H1 (cell line): ENCODE measurements at regions not wholly inside any gene's neighbourhood (a gene's known extent, or its start where the extent isn't known, plus 50 kb on each side); places are given as distances from the start of the nearest gene placed in this dataset.

Experiments
- CTCF ChIA-PET: fragments of 300-600 bp; sonication (Branson Sonifier 250); formaldehyde crosslinking; loops from one replicate; lab custom pipeline; 2021; ENCODE audit not compliant: partially characterized antibody; lab: Charles Lee
- POLR2A ChIA-PET: fragments of 300-600 bp; sonication (Branson Sonifier 250); formaldehyde crosslinking; loops from one replicate; lab custom pipeline; 2021; ENCODE audit warnings: inconsistent platforms; ENCODE audit not compliant: partially characterized antibody; lab: Charles Lee
- DNase-seq, 2 experiments: peaks; one replicate each; pipeline versions ENCODE4 v3.0.0 to v3.0.0-alpha.2; 2010 to 2022; ENCODE audit warnings: low spot score in 2 of 2, low read depth in 1 of 2, mixed read lengths in 1 of 2
- FAIRE-seq: peaks from 2 replicates; lab custom pipeline; 2011; peaks lifted over from hg19 to GRCh38; lab: Jason Lieb, UNC
- H2AFZ ChIP-seq: 2 replicates; pipeline ENCODE4 v1.8.1; 2012; ENCODE audit warnings: low read length, inconsistent platforms
- H2AK5ac ChIP-seq: 2 replicates; pipeline ENCODE4 v1.6.1; 2013; ENCODE audit warnings: low read depth, low read length
- H2BK120ac ChIP-seq: replicated peaks from 2 replicates; pipeline ENCODE3; 2013; ENCODE audit warnings: low read depth, low read length, inconsistent platforms
- H2BK12ac ChIP-seq: 2 replicates; pipeline ENCODE4 v1.6.1; 2013; ENCODE audit warnings: low read depth, low read length
- H2BK15ac ChIP-seq: 2 replicates; pipeline ENCODE4 v1.6.1; 2013; ENCODE audit warnings: low read length
- H2BK20ac ChIP-seq: 2 replicates; pipeline ENCODE4 v1.6.1; 2013; ENCODE audit warnings: low read length
- H2BK5ac ChIP-seq: 2 replicates; pipeline ENCODE4 v1.6.1; 2013; ENCODE audit warnings: low read depth, low read length
- H3K14ac ChIP-seq: 2 replicates; pipeline ENCODE4 v1.6.1; 2013; ENCODE audit warnings: inconsistent platforms; ENCODE audit not compliant: insufficient read length
- H3K18ac ChIP-seq: 2 replicates; pipeline ENCODE4 v1.6.1; 2013; ENCODE audit warnings: low read length; ENCODE audit errors: extremely low read depth
- H3K23ac ChIP-seq: 2 replicates; pipeline ENCODE4 v1.6.1; 2013; ENCODE audit warnings: inconsistent platforms; ENCODE audit not compliant: insufficient read length
- H3K23me2 ChIP-seq: 2 replicates; pipeline ENCODE4 v1.6.1; 2013; ENCODE audit warnings: low read depth, low read length
- H3K27ac ChIP-seq: 2 replicates; pipeline ENCODE4 v1.6.1; 2011; ENCODE audit warnings: low read depth, low read length, inconsistent platforms
- H3K27me3 ChIP-seq, 4 experiments: replicated peaks in 1 of 4; 1 replicate in 1 of 4; 2 replicates in 3 of 4; pipeline versions ENCODE4 v1.6.1 to v1.8.1; 2011 to 2013; ENCODE audit warnings: low read length in 3 of 4, mild to moderate bottlenecking in 3 of 4, inconsistent platforms in 2 of 4, mixed read lengths in 2 of 4, moderate library complexity in 1 of 4; ENCODE audit not compliant: control insufficient read depth in 3 of 4, insufficient read depth in 3 of 4; ENCODE audit errors: extremely low read depth in 1 of 4
- H3K36me3 ChIP-seq, 4 experiments: 2 replicates each; pipeline versions ENCODE4 v1.6.1 to v1.8.1; 2011 to 2013; ENCODE audit warnings: mild to moderate bottlenecking in 4 of 4, low read length in 3 of 4, moderate library complexity in 2 of 4, control low read depth in 1 of 4, inconsistent platforms in 1 of 4; ENCODE audit not compliant: insufficient read depth in 4 of 4, control insufficient read depth in 2 of 4
- H3K4ac ChIP-seq: replicated peaks from 2 replicates; pipeline ENCODE3; 2013; ENCODE audit warnings: low read length, low read depth, mixed read lengths, inconsistent platforms; ENCODE audit not compliant: insufficient read length
- H3K4me1 ChIP-seq, 4 experiments: replicated peaks in 1 of 4; 1 replicate in 1 of 4; 2 replicates in 3 of 4; pipeline versions ENCODE4 v1.6.1 to v1.8.1; 2011 to 2013; ENCODE audit warnings: low read length in 3 of 4, inconsistent platforms in 2 of 4, mixed read lengths in 1 of 4; ENCODE audit not compliant: insufficient read depth in 4 of 4, control insufficient read depth in 3 of 4
- H3K4me2 ChIP-seq, 2 experiments: 2 replicates each; pipeline versions ENCODE4 v1.6.1 to v1.8.1; 2011 to 2013; ENCODE audit warnings: low read depth in 2 of 2, low read length in 2 of 2, control low read depth in 1 of 2, inconsistent platforms in 1 of 2, mild to moderate bottlenecking in 1 of 2; ENCODE audit not compliant: insufficient read depth in 1 of 2
- H3K4me3 ChIP-seq, 4 experiments: fragments of 200-600, 300-600 bp in 1 of 4; sonication (generic), shearing (Covaris generic), sonication (Bioruptor Twin) in 1 of 4; 2 replicates each; pipeline versions ENCODE4 v1.5.1 to v1.8.1; 2011 to 2016; ENCODE audit warnings: low read length in 4 of 4, low read depth in 3 of 4, control low read depth in 2 of 4, inconsistent platforms in 2 of 4, mild to moderate bottlenecking in 2 of 4, mixed read lengths in 1 of 4, moderate library complexity in 1 of 4; ENCODE audit not compliant: insufficient read depth in 2 of 4; ENCODE audit errors: extremely low read depth in 1 of 4
- H3K56ac ChIP-seq: replicated peaks from 2 replicates; pipeline ENCODE3; 2013; ENCODE audit warnings: low read depth, mild to moderate bottlenecking, mixed read lengths, low read length, inconsistent platforms; ENCODE audit not compliant: insufficient read length
- H3K79me1 ChIP-seq: 2 replicates; pipeline ENCODE4 v1.6.1; 2013; ENCODE audit warnings: low read depth, low read length, control low read depth
- H3K79me2 ChIP-seq, 2 experiments: 2 replicates each; pipeline versions ENCODE4 v1.6.1 to v1.8.1; 2012 to 2013; ENCODE audit warnings: low read length in 2 of 2, mild to moderate bottlenecking in 2 of 2, inconsistent platforms in 1 of 2; ENCODE audit not compliant: insufficient read depth in 2 of 2, control insufficient read depth in 1 of 2
- H3K9ac ChIP-seq, 4 experiments: replicated peaks in 1 of 4; 1 replicate in 1 of 4; 2 replicates in 3 of 4; pipeline versions ENCODE4 v1.6.1 to v1.8.1; 2011 to 2013; ENCODE audit warnings: low read depth in 3 of 4, low read length in 3 of 4, control low read depth in 2 of 4, mild to moderate bottlenecking in 2 of 4, moderate library complexity in 2 of 4, inconsistent platforms in 1 of 4; ENCODE audit errors: extremely low read depth in 1 of 4
- H3K9me3 ChIP-seq, 2 experiments: 2 replicates each; pipeline versions ENCODE4 v1.6.1 to v1.8.1; 2012 to 2013; ENCODE audit warnings: mild to moderate bottlenecking in 2 of 2, moderate library complexity in 2 of 2, control low read depth in 1 of 2, inconsistent platforms in 1 of 2, low read depth in 1 of 2, low read length in 1 of 2, mixed read lengths in 1 of 2; ENCODE audit not compliant: insufficient read depth in 2 of 2
- H4K20me1 ChIP-seq, 2 experiments: replicated peaks in 1 of 2; 2 replicates each; pipeline versions ENCODE3 to v1.8.1; 2011 to 2013; ENCODE audit warnings: inconsistent platforms in 2 of 2, low read length in 2 of 2, mild to moderate bottlenecking in 1 of 2; ENCODE audit not compliant: insufficient read depth in 2 of 2, control insufficient read depth in 1 of 2
- H4K5ac ChIP-seq: 2 replicates; pipeline ENCODE4 v1.6.1; 2013; ENCODE audit warnings: low read length, low read depth, mixed read lengths, inconsistent platforms; ENCODE audit not compliant: insufficient read length
- H4K8ac ChIP-seq: 2 replicates; pipeline ENCODE4 v1.8.0; 2013; ENCODE audit warnings: mild to moderate bottlenecking, moderate library complexity, low read length, inconsistent platforms; ENCODE audit not compliant: insufficient read depth; ENCODE audit errors: extremely low read depth
- H4K91ac ChIP-seq: replicated peaks from 2 replicates; pipeline ENCODE3; 2013; ENCODE audit warnings: low read length, mixed read lengths, inconsistent platforms; ENCODE audit not compliant: insufficient read length
- CBX5 ChIP-seq: fragments of 300-800, 300-1000 bp; sonication (generic); IDR thresholded peaks from 2 replicates; pipeline ENCODE4 v1.7.1; 2016; ENCODE audit warnings: antibody characterized with exemption, low read length, low read depth
- CEBPB ChIP-seq: IDR thresholded peaks from 2 replicates; pipeline ENCODE4 v1.6.1; 2012; ENCODE audit warnings: low read depth, low read length
- HDAC2 ChIP-seq, 2 experiments: fragments of 300-600 bp in 1 of 2; sonication (generic) in 1 of 2; IDR thresholded peaks; 2 replicates each; pipeline ENCODE4 v1.6.1; 2011 to 2012; ENCODE audit warnings: low read depth in 2 of 2, low read length in 2 of 2, mild to moderate bottlenecking in 2 of 2, moderate library complexity in 2 of 2, borderline replicate concordance in 1 of 2, inconsistent platforms in 1 of 2
- JUN ChIP-seq: IDR thresholded peaks from 2 replicates; pipeline ENCODE4 v1.6.1; 2011; ENCODE audit warnings: low read depth, mild to moderate bottlenecking, improper control_type of control experiment, low read length
- NANOG ChIP-seq: IDR thresholded peaks from 2 replicates; pipeline ENCODE4 v1.6.1; 2011; ENCODE audit warnings: low read length, low read depth, mild to moderate bottlenecking, inconsistent platforms; ENCODE audit not compliant: insufficient read depth, poor library complexity, severe bottlenecking
- POLR2A ChIP-seq, 2 experiments: IDR thresholded peaks; 1 replicate in 1 of 2; 2 replicates in 1 of 2; pipeline ENCODE4 v1.6.1; 2011; ENCODE audit warnings: low read depth in 2 of 2, low read length in 2 of 2, mild to moderate bottlenecking in 2 of 2; ENCODE audit errors: control extremely low read depth in 1 of 2
- POU5F1 ChIP-seq: IDR thresholded peaks from 2 replicates; pipeline ENCODE4 v1.6.1; 2011; ENCODE audit warnings: low read depth, mild to moderate bottlenecking, low read length, moderate library complexity
- RNF2 ChIP-seq: fragments of 200-900, 300-1000 bp; sonication (generic); IDR thresholded peaks from 2 replicates; pipeline ENCODE4 v1.7.1; 2016; ENCODE audit warnings: borderline replicate concordance, low read depth, mild to moderate bottlenecking, antibody characterized with exemption, low read length; ENCODE audit not compliant: poor library complexity, severe bottlenecking; ENCODE audit errors: missing control alignments
- SIX5 ChIP-seq: IDR thresholded peaks from 2 replicates; pipeline ENCODE4 v1.6.1; 2011; ENCODE audit warnings: mild to moderate bottlenecking, low read depth, low read length
- SP4 ChIP-seq: IDR thresholded peaks from 2 replicates; pipeline ENCODE4 v1.6.1; 2012; ENCODE audit warnings: low read length, inconsistent platforms
- TEAD4 ChIP-seq: IDR thresholded peaks from 2 replicates; pipeline ENCODE4 v1.6.1; 2012; ENCODE audit warnings: low read depth, low read length, inconsistent platforms, mixed read lengths
- WGBS, 2 experiments: shearing (Covaris generic) in 1 of 2; methylation state at CpG; one replicate each; pipeline versions ENCODE4 v1.1.6 to v1.1.7; 2013 to 2015; ENCODE audit warnings: low lambda C conversion rate in 2 of 2, mixed read lengths in 2 of 2, inconsistent platforms in 1 of 2, low coverage in 1 of 2, missing lambda C conversion rate in 1 of 2; ENCODE audit not compliant: insufficient replicate concordance in 2 of 2, insufficient coverage in 1 of 2, insufficient read length in 1 of 2; ENCODE audit errors: extremely low coverage in 1 of 2, missing lambda C conversion rate in 1 of 2; 5-methylcytosine and 5-hydroxymethylcytosine counted together

GRCh38 chr14:99036611-99037293 is 235.2 kb downstream of the BCL11B start:
- Histone ChIP-seq H4K91ac (no peak overlapping the region), H3K9ac (no peak overlapping the region), H3K79me1 (no peaks in the 10 kb centered on the region), H2BK5ac (peak overlapping the region; percentile 35; the same call in 1 of the 2 replicates), H3K79me2 (no peaks in the 10 kb centered on the region), H3K23me2 (no peaks in the 10 kb centered on the region), H3K27me3 (no peaks in the 10 kb centered on the region), H4K8ac (no peak overlapping the region), H2BK20ac (no peak overlapping the region), H3K4me2 (no peak overlapping the region), H3K4me3 (no peak overlapping the region), H3K4me1 (peaks cover 0 to 8% (median 1%) of the 10 kb centered on the region in 4 experiments; a peak in 4 of 7 replicates), H3K56ac (no peak overlapping the region), H4K5ac (no peak overlapping the region), H3K23ac (no peak overlapping the region), H2BK120ac (no peak overlapping the region), H3K4ac (peak overlapping the region; percentile 79), H3K18ac (peak overlapping the region; percentile 78; the same call in 1 of the 2 replicates), H3K27ac (no peak overlapping the region), H2BK12ac (0 out of 2 replicates have a peak overlapping the region, but pooled peaks have one; percentile 60), H2AK5ac (no peak overlapping the region), H3K9me3 (no peaks in the 10 kb centered on the region), H2BK15ac (peak overlapping the region; percentile 61; the same call in 1 of the 2 replicates), H4K20me1 (no peaks in the 10 kb centered on the region), H2AFZ (no peak overlapping the region), H3K36me3 (no peaks in the 10 kb centered on the region), H3K14ac (no peak overlapping the region)
- FAIRE-seq (no peak), DNase-seq (no peak)
- WGBS, 2 experiments: 93% methylated on average over 25 of the region's 25 CpGs; no CpG with 5 or more reads in 1 of the 2 experiments
- ChIA-PET POLR2A (interaction anchor here (0.6 kb wide), 1 partner anchor 146 kb away, joined by 3 read pairs; no protein-coding TSS in a partner anchor), CTCF (interaction anchor here (0.6 to 2.9 kb wide), 14 partner anchors 7 to 423 kb away, joined by 3 to 11 read pairs (median 4); no protein-coding TSS in a partner anchor)
- no peak for TF ChIP-seq CBX5
- no peak for TF ChIP-seq SP4
- TF ChIP-seq HDAC2 (IDR thresholded peaks at IDR 0.05; ENCODE audit: borderline replicate concordance in 1 of 2, low read depth in 2 of 2, low read length in 2 of 2): no peak
- no peak for TF ChIP-seq CEBPB
- TF ChIP-seq POU5F1: no peak
- TF ChIP-seq SIX5: no peak
- no peak for TF ChIP-seq RNF2
- no peak for TF ChIP-seq JUN
- no peak for TF ChIP-seq TEAD4
- no peak for TF ChIP-seq POLR2A (IDR thresholded peaks at IDR 0.05; ENCODE audit: control extremely low read depth in 1 of 2, low read depth in 2 of 2, low read length in 2 of 2)
- TF ChIP-seq NANOG: no peak
